OCI-LY7 (cell line): ENCODE measurements at regions not wholly inside any gene's neighbourhood (a gene's known extent, or its start where the extent isn't known, plus 50 kb on each side); places are given as distances from the start of the nearest gene placed in this dataset.

Experiments
- CTCF ChIP-seq: fragments of 200-600 bp; sonication (generic); conservative IDR thresholded peaks from 2 replicates; pipeline ENCODE4 v1.5.1; 2014; ENCODE audit warnings: mild to moderate bottlenecking, antibody characterized with exemption, low read length, moderate library complexity, mixed read lengths
- EZH2phosphoT487 ChIP-seq: fragments of 200-600 bp; sonication (generic); IDR thresholded peaks from 2 replicates; pipeline ENCODE4 v1.6.1; 2018; ENCODE audit warnings: low read depth, borderline replicate concordance, mild to moderate bottlenecking, mixed run types, antibody characterized with exemption, low read length, moderate library complexity, mixed read lengths

- no peak for TF ChIP-seq CTCF
- no peak for TF ChIP-seq EZH2phosphoT487
Observed at GRCh38 chr5:129844764-129845163, 59.5 kb upstream of the CHSY3 start.
